PC-9 (cell line): ENCODE measurements at regions not wholly inside any gene's neighbourhood (a gene's known extent, or its start where the extent isn't known, plus 50 kb on each side); places are given as distances from the start of the nearest gene placed in this dataset.

Experiments
- BruUV-seq: library from RNA; stranded (reverse); fragments of 400-500 nt; replicated peaks from 2 replicates; lab custom pipeline; 2021; lab: Mats Ljungman, UMichigan
- CTCF ChIA-PET: fragments of 300-600 bp; sonication (Branson Sonifier 250); formaldehyde crosslinking; loops from one replicate; lab custom pipeline; 2022; ENCODE audit warnings: antibody characterized with exemption; lab: Charles Lee
- POLR2A ChIA-PET: fragments of 300-600 bp; sonication (Branson Sonifier 250); formaldehyde crosslinking; loops from one replicate; lab custom pipeline; 2022; ENCODE audit warnings: antibody characterized with exemption; ENCODE audit not compliant: unreplicated experiment; lab: Charles Lee
- DNase-seq, 2 experiments: peaks; one replicate each; pipeline versions ENCODE4 v3.0.0 to v3.0.0-alpha.2; 2015 to 2022; ENCODE audit warnings: mixed read lengths in 1 of 2
- H2AFZ ChIP-seq: fragments of 200-600 bp; sonication (generic); 2 replicates; pipeline ENCODE4 v1.8.1; 2017; ENCODE audit warnings: antibody characterized with exemption
- H3F3A ChIP-seq: fragments of 200-600 bp; sonication (generic); 2 replicates; pipeline ENCODE4 v1.8.1; 2017; ENCODE audit warnings: antibody characterized with exemption, mild to moderate bottlenecking, low read depth; ENCODE audit not compliant: insufficient read depth
- H3K27ac ChIP-seq: fragments of 200-600 bp; sonication (generic); 2 replicates; pipeline ENCODE4 v1.6.1; 2016; ENCODE audit warnings: mixed run types
- H3K27me3 ChIP-seq: fragments of 200-600 bp; sonication (generic); 2 replicates; pipeline ENCODE4 v1.6.1; 2016; ENCODE audit warnings: low read depth, mixed run types; ENCODE audit not compliant: insufficient read depth
- H3K36me3 ChIP-seq: fragments of 200-600 bp; sonication (generic); 2 replicates; pipeline ENCODE4 v1.6.1; 2016; ENCODE audit warnings: low read depth, mixed run types
- H3K4me1 ChIP-seq: fragments of 200-600 bp; sonication (generic); replicated peaks from 2 replicates; pipeline ENCODE4 v1.6.1; 2016; ENCODE audit warnings: mixed run types; ENCODE audit not compliant: insufficient read depth
- H3K4me2 ChIP-seq: fragments of 200-600 bp; sonication (generic); 2 replicates; pipeline ENCODE4 v1.6.1; 2017; ENCODE audit warnings: mixed run types
- H3K4me3 ChIP-seq: fragments of 200-600 bp; sonication (generic); 2 replicates; pipeline ENCODE4 v1.6.1; 2016; ENCODE audit warnings: mixed run types
- H3K79me2 ChIP-seq: fragments of 200-600 bp; sonication (generic); 2 replicates; pipeline ENCODE4 v1.6.1; 2017; ENCODE audit warnings: low read depth, mixed run types
- H3K9me2 ChIP-seq: fragments of 200-600 bp; sonication (generic); 2 replicates; pipeline ENCODE4 v1.8.1; 2017; ENCODE audit warnings: mild to moderate bottlenecking; ENCODE audit not compliant: insufficient read depth
- H3K9me3 ChIP-seq: fragments of 200-600 bp; sonication (generic); 2 replicates; pipeline ENCODE4 v1.8.1; 2016; ENCODE audit warnings: low read depth; ENCODE audit not compliant: insufficient read depth
- H4K20me1 ChIP-seq: fragments of 200-600 bp; sonication (generic); 2 replicates; pipeline ENCODE4 v1.8.1; 2017; ENCODE audit not compliant: insufficient read depth
- EZH2 ChIP-seq: fragments of 200-600 bp; sonication (generic); IDR thresholded peaks from 2 replicates; pipeline ENCODE4 v1.8.0; 2017; ENCODE audit warnings: antibody characterized with exemption, low read depth
- intact Hi-C: fragments of 100-400 bp; cut with micrococcal nuclease; formaldehyde crosslinking; loops from one replicate; pipeline ENCODE4 v1.10.0; 2022; ENCODE audit not compliant: unreplicated experiment
- TF ChIP-seq, protein P1 (sequence below): fragments of 200-600 bp; sonication (generic); conservative IDR thresholded peaks from 2 replicates; pipeline ENCODE4 v1.6.1; 2017; ENCODE audit warnings: mixed run types, antibody characterized with exemption, mild to moderate bottlenecking, moderate library complexity

DNA sequence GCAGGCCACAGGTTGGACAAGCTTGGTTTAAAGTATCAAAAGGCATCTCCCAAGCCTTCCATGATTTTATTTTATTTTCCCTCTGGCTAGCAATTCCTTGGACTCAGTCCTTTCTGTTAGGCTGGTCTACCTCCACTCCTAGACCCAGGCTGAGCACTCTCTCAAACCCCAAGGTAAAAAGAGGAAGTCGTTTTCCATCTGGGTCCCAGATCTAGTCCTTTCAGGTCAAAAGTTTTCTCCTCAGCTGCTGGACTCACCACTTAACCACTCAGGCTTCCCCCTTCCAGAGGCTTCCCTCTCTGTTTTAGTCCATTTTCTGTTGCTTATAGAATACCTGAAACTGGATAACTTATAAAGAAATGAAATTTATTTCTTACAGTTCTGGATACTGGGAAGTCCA, 252.3 kb upstream of the MKLN1 start:
- Histone ChIP-seq H3K9me2 (no peaks in the 10 kb centered on the region), H3K4me1 (no peaks in the 10 kb centered on the region), H3K79me2 (peaks cover 97% of the 10 kb centered on the region), H2AFZ (no peak overlapping the region), H3K36me3 (peaks cover 63% of the 10 kb centered on the region), H4K20me1 (peaks cover 83% of the 10 kb centered on the region), H3K27ac (no peak overlapping the region), H3K9me3 (no peaks in the 10 kb centered on the region), H3F3A (peaks cover 76% of the 10 kb centered on the region), H3K27me3 (no peaks in the 10 kb centered on the region), H3K4me2 (no peak overlapping the region), H3K4me3 (no peak overlapping the region)
- no peak for TF ChIP-seq EZH2
- TF ChIP-seq, protein P1, sequence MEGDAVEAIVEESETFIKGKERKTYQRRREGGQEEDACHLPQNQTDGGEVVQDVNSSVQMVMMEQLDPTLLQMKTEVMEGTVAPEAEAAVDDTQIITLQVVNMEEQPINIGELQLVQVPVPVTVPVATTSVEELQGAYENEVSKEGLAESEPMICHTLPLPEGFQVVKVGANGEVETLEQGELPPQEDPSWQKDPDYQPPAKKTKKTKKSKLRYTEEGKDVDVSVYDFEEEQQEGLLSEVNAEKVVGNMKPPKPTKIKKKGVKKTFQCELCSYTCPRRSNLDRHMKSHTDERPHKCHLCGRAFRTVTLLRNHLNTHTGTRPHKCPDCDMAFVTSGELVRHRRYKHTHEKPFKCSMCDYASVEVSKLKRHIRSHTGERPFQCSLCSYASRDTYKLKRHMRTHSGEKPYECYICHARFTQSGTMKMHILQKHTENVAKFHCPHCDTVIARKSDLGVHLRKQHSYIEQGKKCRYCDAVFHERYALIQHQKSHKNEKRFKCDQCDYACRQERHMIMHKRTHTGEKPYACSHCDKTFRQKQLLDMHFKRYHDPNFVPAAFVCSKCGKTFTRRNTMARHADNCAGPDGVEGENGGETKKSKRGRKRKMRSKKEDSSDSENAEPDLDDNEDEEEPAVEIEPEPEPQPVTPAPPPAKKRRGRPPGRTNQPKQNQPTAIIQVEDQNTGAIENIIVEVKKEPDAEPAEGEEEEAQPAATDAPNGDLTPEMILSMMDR = no peak
- no peak for DNase-seq
- CTCF ChIA-PET = no interaction called here
- POLR2A ChIA-PET = no interaction called here
- BruUV-seq = no TSS peak
- intact Hi-C loops = no loop called here

DNA sequence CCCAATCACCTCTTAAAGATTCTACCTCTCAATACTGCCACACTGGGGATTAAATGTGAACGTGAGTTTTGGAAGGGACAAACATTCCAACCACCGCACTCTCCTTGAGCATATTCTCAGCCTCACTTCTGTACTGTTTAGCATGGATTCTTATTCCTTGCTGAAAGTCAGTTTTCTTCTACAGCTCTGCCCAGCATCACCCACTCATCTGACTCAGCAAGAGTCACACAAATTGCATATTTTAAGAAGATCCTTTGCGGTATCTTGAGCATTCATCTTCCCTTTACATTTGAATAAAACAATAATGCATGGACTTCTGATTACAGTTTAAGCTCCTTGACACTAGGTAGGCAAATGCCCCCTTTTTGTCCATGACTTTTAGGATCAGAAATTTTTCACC, 251.6 kb upstream of the MKLN1 start:
- peaks cover 69% of the 10 kb centered on the region for H3K36me3 ChIP-seq

DNA sequence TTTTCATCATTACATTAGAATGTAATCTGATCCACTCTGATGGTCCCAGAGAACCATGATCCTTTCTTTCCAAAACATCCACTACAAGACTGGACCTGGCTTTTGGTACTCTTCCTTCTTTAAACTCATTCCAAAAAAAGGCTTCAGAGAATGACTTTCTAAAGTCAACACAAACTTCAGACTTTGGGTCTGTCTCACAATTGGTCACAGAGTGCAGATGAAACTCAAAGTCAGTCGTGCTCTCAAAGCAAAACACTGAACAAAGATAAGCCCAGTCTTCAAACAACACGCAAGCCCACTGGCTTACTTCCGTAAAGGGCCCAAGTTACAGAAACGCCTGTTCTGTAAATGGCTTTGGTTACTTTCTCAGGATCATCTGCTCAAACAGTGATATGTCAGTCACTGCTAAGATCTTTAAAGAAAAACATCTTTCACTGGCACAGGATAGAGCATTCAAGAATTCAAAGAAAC, 250.9 kb upstream of the MKLN1 start:
- Histone ChIP-seq H3K4me2 (no peak overlapping the region), H3F3A (peaks cover 74% of the 10 kb centered on the region), H4K20me1 (peaks cover 88% of the 10 kb centered on the region), H3K4me1 (no peaks in the 10 kb centered on the region), H3K9me2 (no peaks in the 10 kb centered on the region), H3K79me2 (peaks cover 100% of the 10 kb centered on the region), H3K4me3 (no peak overlapping the region), H3K36me3 (peaks cover 74% of the 10 kb centered on the region), H3K27ac (no peak overlapping the region; the same call in 1 of the 2 replicates), H2AFZ (no peak overlapping the region), H3K27me3 (no peaks in the 10 kb centered on the region), H3K9me3 (no peaks in the 10 kb centered on the region)
- POLR2A ChIA-PET = no interaction called here
- CTCF ChIA-PET = no interaction called here
- no peak for TF ChIP-seq EZH2
- TF ChIP-seq, protein P1 = no peak
- intact Hi-C loops = no loop called here
- no peak for DNase-seq
- no TSS peak for BruUV-seq

More for the DNA sequence above, 251.6 kb upstream of the MKLN1 start:
- intact Hi-C loops = no loop called here
- Histone ChIP-seq H3K4me2 (no peak overlapping the region), H3K79me2 (peaks cover 99% of the 10 kb centered on the region), H4K20me1 (peaks cover 87% of the 10 kb centered on the region), H2AFZ (no peak overlapping the region), H3F3A (peaks cover 78% of the 10 kb centered on the region), H3K4me3 (no peak overlapping the region), H3K27me3 (no peaks in the 10 kb centered on the region), H3K9me3 (no peaks in the 10 kb centered on the region), H3K9me2 (no peaks in the 10 kb centered on the region), H3K27ac (no peak overlapping the region), H3K4me1 (no peaks in the 10 kb centered on the region)
- POLR2A ChIA-PET = interaction anchor here (0.6 kb wide), 1 partner anchor 48 kb away, joined by 4 read pairs; no protein-coding TSS in a partner anchor
- CTCF ChIA-PET = no interaction called here
- BruUV-seq = no TSS peak
- no peak for DNase-seq
- TF ChIP-seq, protein P1 = no peak
- TF ChIP-seq EZH2 = no peak
